CD14-positive monocyte (primary cell): ENCODE measurements at regions not wholly inside any gene's neighbourhood (a gene's known extent, or its start where the extent isn't known, plus 50 kb on each side); places are given as distances from the start of the nearest gene placed in this dataset.

Experiments used
- DNase-seq, 3 donors: peaks; one replicate each; pipeline ENCODE4 v3.0.0-alpha.2; 2011 to 2022
- H2AFZ ChIP-seq: 2 replicates; pipeline ENCODE4 v1.6.0; 2012; ENCODE audit warnings: mild to moderate bottlenecking, low read depth, low read length, inconsistent platforms; ENCODE audit not compliant: insufficient read depth, poor library complexity, severe bottlenecking
- H3K27ac ChIP-seq, 2 donors: 1 replicate in 1 of 2; 2 replicates in 1 of 2; pipeline ENCODE4 v1.5.1; 2012 to 2013; ENCODE audit warnings: low read length in 2 of 2, control low read depth in 1 of 2, inconsistent platforms in 1 of 2, low read depth in 1 of 2, mild to moderate bottlenecking in 1 of 2
- H3K27me3 ChIP-seq, 2 donors: one replicate each; pipeline versions ENCODE4 v1.6.0 to v1.6.1; 2011 to 2013; ENCODE audit warnings: low read length in 2 of 2; ENCODE audit not compliant: control insufficient read depth in 2 of 2, insufficient read depth in 2 of 2
- H3K36me3 ChIP-seq, 2 donors: replicated peaks in 1 of 2; 1 replicate in 1 of 2; 2 replicates in 1 of 2; pipeline versions ENCODE4 v1.5.1 to v1.6.1; 2012 to 2013; ENCODE audit warnings: low read length in 2 of 2, control low read depth in 1 of 2, inconsistent platforms in 1 of 2, mild to moderate bottlenecking in 1 of 2; ENCODE audit not compliant: insufficient read depth in 2 of 2, control insufficient read depth in 1 of 2
- H3K4me1 ChIP-seq, 2 donors: 1 replicate in 1 of 2; 2 replicates in 1 of 2; pipeline versions ENCODE4 v1.5.1 to v1.6.1; 2012 to 2013; ENCODE audit warnings: low read length in 2 of 2, control low read depth in 1 of 2, inconsistent platforms in 1 of 2, mild to moderate bottlenecking in 1 of 2, moderate library complexity in 1 of 2; ENCODE audit not compliant: insufficient read depth in 2 of 2, control insufficient read depth in 1 of 2
- H3K4me2 ChIP-seq: replicated peaks from 2 replicates; pipeline ENCODE3; 2012; ENCODE audit warnings: low read length, moderate library complexity, mild to moderate bottlenecking; ENCODE audit not compliant: poor library complexity, severe bottlenecking; ENCODE audit errors: extremely low read depth
- H3K4me3 ChIP-seq, 3 experiments: fragments of 200-600 bp in 1 of 3; sonication (generic) in 1 of 3; replicated peaks in 1 of 3; 1 replicate in 2 of 3; 2 replicates in 1 of 3; pipeline ENCODE4 v1.5.1; 2011 to 2013; ENCODE audit warnings: low read length in 3 of 3, mild to moderate bottlenecking in 3 of 3, control low read depth in 2 of 3, low read depth in 2 of 3, inconsistent platforms in 1 of 3, moderate library complexity in 1 of 3
- H3K79me2 ChIP-seq: 2 replicates; pipeline ENCODE4 v1.6.0; 2012; ENCODE audit warnings: mild to moderate bottlenecking, control low read depth, inconsistent platforms, low read length, moderate library complexity; ENCODE audit not compliant: insufficient read depth
- H3K9ac ChIP-seq: 2 replicates; pipeline ENCODE4 v1.6.0; 2017; ENCODE audit warnings: low read length, mild to moderate bottlenecking; ENCODE audit not compliant: insufficient read depth, poor library complexity, severe bottlenecking
- H3K9me3 ChIP-seq, 2 donors: replicated peaks in 1 of 2; 1 replicate in 1 of 2; 2 replicates in 1 of 2; pipeline versions ENCODE4 v1.5.1 to v1.6.1; 2012 to 2013; ENCODE audit warnings: low read length in 2 of 2, control low read depth in 1 of 2; ENCODE audit not compliant: control insufficient read depth in 1 of 2, insufficient read depth in 1 of 2
- H4K20me1 ChIP-seq: 2 replicates; pipeline ENCODE4 v1.6.0; 2012; ENCODE audit warnings: mild to moderate bottlenecking, low read length, control low read depth, moderate library complexity; ENCODE audit not compliant: insufficient read depth
- H3K27ac Mint-ChIP-seq, 7 donors: one replicate each; pipeline ENCODE4 v1.8.0; 2020; ENCODE audit warnings: mild to moderate bottlenecking in 7 of 7, mixed read lengths in 7 of 7, moderate library complexity in 6 of 7, inconsistent platforms in 2 of 7
- H3K27me3 Mint-ChIP-seq, 3 donors: one replicate each; pipeline ENCODE4 v1.8.0; 2021 to 2022; ENCODE audit warnings: low read depth in 3 of 3, mild to moderate bottlenecking in 3 of 3, mixed read lengths in 3 of 3, moderate library complexity in 3 of 3, inconsistent platforms in 1 of 3
- H3K36me3 Mint-ChIP-seq, 2 donors: one replicate each; pipeline ENCODE4 v1.8.0; 2020; ENCODE audit warnings: mixed read lengths in 2 of 2, inconsistent platforms in 1 of 2, mild to moderate bottlenecking in 1 of 2
- H3K4me1 Mint-ChIP-seq: one replicate; pipeline ENCODE4 v1.8.0; 2020; ENCODE audit warnings: mild to moderate bottlenecking, mixed read lengths
- H3K4me3 Mint-ChIP-seq, 2 donors: one replicate each; pipeline ENCODE4 v1.8.0; 2020; ENCODE audit warnings: mild to moderate bottlenecking in 2 of 2, mixed read lengths in 2 of 2, moderate library complexity in 1 of 2
- H3K9me3 Mint-ChIP-seq, 7 donors: one replicate each; pipeline ENCODE4 v1.8.0; 2020 to 2022; ENCODE audit warnings: mixed read lengths in 7 of 7, mild to moderate bottlenecking in 6 of 7, moderate library complexity in 6 of 7, inconsistent platforms in 2 of 7
- WGBS: methylation state at CpG from one replicate; pipeline ENCODE4 v1.1.5; 2013; ENCODE audit warnings: missing lambda C conversion rate; ENCODE audit not compliant: insufficient coverage; 5-methylcytosine and 5-hydroxymethylcytosine counted together
- intact Hi-C, 2 donors: fragments of 100-400 bp; cut with micrococcal nuclease; formaldehyde crosslinking; loops; one replicate each; pipeline versions ENCODE4 v1.15.0 to v1.15.1; 2023
- TF ChIP-seq, protein P1 (sequence below): fragments of 200-600 bp; IDR thresholded peaks from one replicate; pipeline ENCODE4 v1.8.0; 2022; ENCODE audit warnings: antibody characterized with exemption, mild to moderate bottlenecking

DNA sequence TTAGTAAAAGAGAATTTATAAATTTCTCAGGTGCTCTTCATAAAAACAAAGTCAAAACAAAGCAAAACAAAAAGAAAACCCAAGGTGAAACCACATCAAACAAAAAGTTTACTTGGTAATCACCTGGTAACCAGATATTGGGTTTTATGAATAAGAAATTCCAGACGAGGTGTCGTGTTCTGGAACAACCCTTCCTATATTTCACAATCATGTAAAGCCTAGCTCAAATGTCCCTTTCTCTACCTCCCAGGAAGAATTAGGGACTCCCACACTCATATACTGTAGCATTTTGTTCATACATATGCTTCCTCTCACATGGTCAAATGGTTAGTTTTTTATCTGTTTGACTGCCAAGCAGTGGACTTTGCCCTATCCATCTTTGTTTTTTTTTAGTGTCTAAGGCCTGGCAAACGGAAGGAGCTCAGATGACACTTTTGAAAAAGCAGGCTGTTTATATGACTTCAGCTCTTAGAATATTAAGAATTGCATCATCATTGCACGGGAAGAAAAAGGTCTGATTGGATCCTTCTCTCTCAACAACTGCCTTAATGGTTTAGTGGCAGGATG is 326.7 kb upstream of the TBL1XR1 start:
- Histone ChIP-seq H3K9me3 (no peaks in the 10 kb centered on the region), H3K4me1 (peaks cover 3 to 7% of the 10 kb centered on the region in 2 donors), H2AFZ (no peak overlapping the region), H4K20me1 (no peaks in the 10 kb centered on the region), H3K27me3 (no peaks in the 10 kb centered on the region), H3K27ac (no peak overlapping the region), H3K79me2 (no peaks in the 10 kb centered on the region), H3K9ac (no peak overlapping the region), H3K36me3 (no peaks in the 10 kb centered on the region), H3K4me2 (no peak overlapping the region), H3K4me3 (no peak overlapping the region)
- Mint-ChIP-seq H3K4me1 (peaks cover 7% of the 10 kb centered on the region), H3K36me3 (no peaks in the 10 kb centered on the region), H3K4me3 (no peak overlapping the region), H3K27ac (no peak overlapping the region), H3K27me3 (peaks cover 0 to 7% (median 3%) of the 10 kb centered on the region in 3 donors), H3K9me3 (peaks cover 3 to 9% (median 4%) of the 10 kb centered on the region in 7 donors)
- no peak for DNase-seq
- intact Hi-C loops, result no loop called here
- WGBS, result no CpG with 5 or more reads among the region's 4 CpGs
- TF ChIP-seq, protein P1, sequence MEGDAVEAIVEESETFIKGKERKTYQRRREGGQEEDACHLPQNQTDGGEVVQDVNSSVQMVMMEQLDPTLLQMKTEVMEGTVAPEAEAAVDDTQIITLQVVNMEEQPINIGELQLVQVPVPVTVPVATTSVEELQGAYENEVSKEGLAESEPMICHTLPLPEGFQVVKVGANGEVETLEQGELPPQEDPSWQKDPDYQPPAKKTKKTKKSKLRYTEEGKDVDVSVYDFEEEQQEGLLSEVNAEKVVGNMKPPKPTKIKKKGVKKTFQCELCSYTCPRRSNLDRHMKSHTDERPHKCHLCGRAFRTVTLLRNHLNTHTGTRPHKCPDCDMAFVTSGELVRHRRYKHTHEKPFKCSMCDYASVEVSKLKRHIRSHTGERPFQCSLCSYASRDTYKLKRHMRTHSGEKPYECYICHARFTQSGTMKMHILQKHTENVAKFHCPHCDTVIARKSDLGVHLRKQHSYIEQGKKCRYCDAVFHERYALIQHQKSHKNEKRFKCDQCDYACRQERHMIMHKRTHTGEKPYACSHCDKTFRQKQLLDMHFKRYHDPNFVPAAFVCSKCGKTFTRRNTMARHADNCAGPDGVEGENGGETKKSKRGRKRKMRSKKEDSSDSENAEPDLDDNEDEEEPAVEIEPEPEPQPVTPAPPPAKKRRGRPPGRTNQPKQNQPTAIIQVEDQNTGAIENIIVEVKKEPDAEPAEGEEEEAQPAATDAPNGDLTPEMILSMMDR, result no peak

DNA sequence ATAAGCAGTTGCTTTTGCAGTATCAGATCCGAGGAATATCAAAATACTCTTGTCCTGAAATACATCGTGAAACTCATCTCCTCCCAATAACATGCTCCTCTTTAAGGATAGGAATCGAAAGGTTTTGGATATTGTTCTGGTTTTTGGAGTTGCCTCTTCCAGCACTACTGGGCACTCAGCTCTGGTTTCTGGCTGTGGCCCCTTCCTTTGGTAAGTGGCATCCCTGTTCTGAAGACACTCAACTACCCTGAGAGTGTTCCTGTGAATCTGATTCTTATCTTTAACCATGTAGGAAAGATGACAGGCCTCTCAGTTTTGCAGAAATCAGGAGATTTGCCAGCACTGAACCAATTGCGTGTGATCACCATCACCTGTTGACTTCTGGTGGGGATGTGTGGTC is 327.5 kb upstream of the TBL1XR1 start:
- intact Hi-C loops, result no loop called here
- no peak overlapping the region for H3K4me3 Mint-ChIP-seq
- no peak overlapping the region for H3K27ac ChIP-seq
- no peak overlapping the region for H3K9ac ChIP-seq
- TF ChIP-seq, protein P1, result no peak
- no peaks in the 10 kb centered on the region for H3K79me2 ChIP-seq
- H3K4me3 ChIP-seq, result no peak overlapping the region
- H3K36me3 ChIP-seq, result no peaks in the 10 kb centered on the region
- peaks cover 0 to 9% (median 4%) of the 10 kb centered on the region in 7 donors for H3K9me3 Mint-ChIP-seq
- no peaks in the 10 kb centered on the region for H3K9me3 ChIP-seq
- no CpG with 5 or more reads among the region's 4 CpGs for WGBS
- H2AFZ ChIP-seq, result no peak overlapping the region
- H4K20me1 ChIP-seq, result no peaks in the 10 kb centered on the region
- H3K4me1 Mint-ChIP-seq, result peaks cover 7% of the 10 kb centered on the region
- no peak overlapping the region for H3K4me2 ChIP-seq
- peaks cover 0 to 7% (median 3%) of the 10 kb centered on the region in 3 donors for H3K27me3 Mint-ChIP-seq
- no peaks in the 10 kb centered on the region for H3K36me3 Mint-ChIP-seq
- no peak for DNase-seq
- no peaks in the 10 kb centered on the region for H3K27me3 ChIP-seq
- no peak overlapping the region for H3K27ac Mint-ChIP-seq
- peaks cover 3 to 7% of the 10 kb centered on the region in 2 donors for H3K4me1 ChIP-seq
